Hepatocyte (in vitro differentiated cells): ENCODE measurements at regions not wholly inside any gene's neighbourhood (a gene's known extent, or its start where the extent isn't known, plus 50 kb on each side); places are given as distances from the start of the nearest gene placed in this dataset.

Source experiments
- DNase-seq: peaks from one replicate; pipeline ENCODE4 v3.0.0-alpha.2; 2016; ENCODE audit warnings: low spot score
- H2AFZ ChIP-seq: fragments of 200-600 bp; sonication (generic); 2 replicates; pipeline ENCODE4 v1.6.0; 2016; ENCODE audit warnings: antibody characterized with exemption, mild to moderate bottlenecking
- H3K27ac ChIP-seq: fragments of 200-600 bp; sonication (generic); 2 replicates; pipeline ENCODE4 v1.5.1; 2016; ENCODE audit warnings: mild to moderate bottlenecking
- H3K27me3 ChIP-seq: fragments of 200-600 bp; sonication (generic); 2 replicates; pipeline ENCODE4 v1.6.1; 2016
- H3K36me3 ChIP-seq: fragments of 200-600 bp; sonication (generic); replicated peaks from 2 replicates; pipeline ENCODE4 v1.5.1; 2016; ENCODE audit warnings: low read depth; ENCODE audit not compliant: insufficient read depth
- H3K4me1 ChIP-seq: fragments of 200-600 bp; sonication (generic); 2 replicates; pipeline ENCODE4 v1.5.1; 2016; ENCODE audit warnings: mild to moderate bottlenecking, moderate library complexity; ENCODE audit not compliant: insufficient read depth
- H3K4me2 ChIP-seq: fragments of 200-600 bp; sonication (generic); 2 replicates; pipeline ENCODE4 v1.6.0; 2016
- H3K4me3 ChIP-seq: fragments of 200-600 bp; sonication (generic); 2 replicates; pipeline ENCODE4 v1.5.1; 2016; ENCODE audit warnings: mild to moderate bottlenecking
- H3K79me2 ChIP-seq: fragments of 200-600 bp; sonication (generic); 2 replicates; pipeline ENCODE4 v1.6.0; 2017; ENCODE audit warnings: mild to moderate bottlenecking
- H3K9me2 ChIP-seq: fragments of 200-600 bp; sonication (generic); replicated peaks from 2 replicates; pipeline ENCODE4 v1.6.0; 2017; ENCODE audit warnings: mild to moderate bottlenecking; ENCODE audit not compliant: insufficient read depth
- H3K9me3 ChIP-seq: fragments of 200-600 bp; sonication (generic); 2 replicates; pipeline ENCODE4 v1.5.1; 2016; ENCODE audit warnings: low read depth, mild to moderate bottlenecking
- H4K20me1 ChIP-seq: fragments of 200-600 bp; sonication (generic); 2 replicates; pipeline ENCODE4 v1.6.0; 2016; ENCODE audit warnings: mild to moderate bottlenecking; ENCODE audit not compliant: insufficient read depth, poor library complexity, severe bottlenecking
- EZH2 ChIP-seq: fragments of 200-600 bp; sonication (generic); IDR thresholded peaks from 2 replicates; pipeline ENCODE4 v1.6.1; 2016; ENCODE audit warnings: antibody characterized with exemption, mild to moderate bottlenecking, borderline replicate concordance
- EZH2phosphoT487 ChIP-seq: fragments of 200-600 bp; sonication (generic); IDR thresholded peaks from one replicate; pipeline ENCODE4 v1.6.1; 2018; ENCODE audit warnings: antibody characterized with exemption, mild to moderate bottlenecking, low read depth, moderate library complexity; ENCODE audit not compliant: unreplicated experiment, severe bottlenecking
- WGBS: methylation state at CpG from one replicate; pipeline ENCODE4 v1.1.6; 2016; ENCODE audit warnings: low lambda C conversion rate; ENCODE audit errors: missing lambda C conversion rate; 5-methylcytosine and 5-hydroxymethylcytosine counted together
- TF ChIP-seq, protein P1 (sequence below): fragments of 200-600 bp; sonication (generic); IDR thresholded peaks from 2 replicates; pipeline ENCODE4 v1.5.1; 2016; ENCODE audit warnings: antibody characterized with exemption, mild to moderate bottlenecking; ENCODE audit not compliant: poor library complexity

DNA sequence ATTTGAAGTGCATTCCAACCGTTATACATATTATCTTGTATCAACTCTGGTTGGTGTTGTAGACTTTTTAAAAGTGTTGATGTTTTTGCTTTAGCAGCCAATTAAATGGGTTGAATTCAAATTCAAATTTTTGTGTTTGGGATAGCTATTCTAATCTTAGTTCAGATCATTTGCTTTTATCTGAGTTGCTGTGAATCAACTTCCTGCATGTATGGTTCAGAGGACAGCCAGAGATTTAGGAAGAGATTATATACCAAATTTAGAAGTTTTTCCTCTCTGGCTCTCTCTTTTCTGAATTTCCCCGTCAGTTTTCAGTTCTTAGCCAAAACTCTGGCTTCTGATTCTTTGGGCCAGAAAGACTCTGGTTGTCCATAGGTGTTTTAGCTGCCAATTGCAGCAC is 415.5 kb downstream of the NUF2 start:
- WGBS = 48% methylated on average over 2 of the region's 2 CpGs
- no peak overlapping the region for H2AFZ ChIP-seq
- H3K27me3 ChIP-seq = no peaks in the 10 kb centered on the region
- no peaks in the 10 kb centered on the region for H3K36me3 ChIP-seq
- H3K4me2 ChIP-seq = no peak overlapping the region
- no peaks in the 10 kb centered on the region for H3K9me3 ChIP-seq
- H3K4me1 ChIP-seq = no peaks in the 10 kb centered on the region
- H3K9me2 ChIP-seq = no peaks in the 10 kb centered on the region
- no peaks in the 10 kb centered on the region for H4K20me1 ChIP-seq
- H3K79me2 ChIP-seq = no peaks in the 10 kb centered on the region
- no peak overlapping the region for H3K4me3 ChIP-seq
- DNase-seq = no peak
- TF ChIP-seq EZH2phosphoT487 (no peak), EZH2 (no peak)
- TF ChIP-seq, protein P1, sequence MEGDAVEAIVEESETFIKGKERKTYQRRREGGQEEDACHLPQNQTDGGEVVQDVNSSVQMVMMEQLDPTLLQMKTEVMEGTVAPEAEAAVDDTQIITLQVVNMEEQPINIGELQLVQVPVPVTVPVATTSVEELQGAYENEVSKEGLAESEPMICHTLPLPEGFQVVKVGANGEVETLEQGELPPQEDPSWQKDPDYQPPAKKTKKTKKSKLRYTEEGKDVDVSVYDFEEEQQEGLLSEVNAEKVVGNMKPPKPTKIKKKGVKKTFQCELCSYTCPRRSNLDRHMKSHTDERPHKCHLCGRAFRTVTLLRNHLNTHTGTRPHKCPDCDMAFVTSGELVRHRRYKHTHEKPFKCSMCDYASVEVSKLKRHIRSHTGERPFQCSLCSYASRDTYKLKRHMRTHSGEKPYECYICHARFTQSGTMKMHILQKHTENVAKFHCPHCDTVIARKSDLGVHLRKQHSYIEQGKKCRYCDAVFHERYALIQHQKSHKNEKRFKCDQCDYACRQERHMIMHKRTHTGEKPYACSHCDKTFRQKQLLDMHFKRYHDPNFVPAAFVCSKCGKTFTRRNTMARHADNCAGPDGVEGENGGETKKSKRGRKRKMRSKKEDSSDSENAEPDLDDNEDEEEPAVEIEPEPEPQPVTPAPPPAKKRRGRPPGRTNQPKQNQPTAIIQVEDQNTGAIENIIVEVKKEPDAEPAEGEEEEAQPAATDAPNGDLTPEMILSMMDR = no peak
- no peak overlapping the region for H3K27ac ChIP-seq

DNA sequence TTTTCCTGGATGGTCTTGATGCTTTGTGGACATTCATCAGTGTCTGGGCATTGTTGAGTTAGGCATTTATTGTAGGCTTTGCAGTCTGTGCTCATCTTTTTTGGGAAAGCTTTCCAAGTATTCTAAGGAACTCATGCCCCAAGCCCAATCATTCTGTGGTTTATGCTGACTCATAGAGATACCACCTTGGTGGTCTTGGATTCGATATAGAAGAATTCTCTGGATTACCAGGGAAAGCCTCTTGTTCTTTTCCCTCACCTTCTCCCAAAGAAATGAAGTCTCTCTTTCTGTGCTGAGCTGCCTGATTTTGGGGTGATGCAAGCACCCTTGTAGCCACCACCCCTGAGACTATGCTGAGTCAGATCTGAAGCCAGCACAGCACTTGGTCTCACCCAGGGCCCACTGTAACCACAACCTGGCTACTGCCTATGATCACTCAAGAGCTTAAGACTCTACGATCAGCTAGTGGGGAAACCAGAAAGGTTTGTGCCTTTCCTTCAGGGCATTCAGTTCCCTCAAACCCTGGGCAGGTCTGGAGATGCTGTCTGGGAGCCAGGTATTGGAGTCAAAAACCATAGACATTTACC is 422.6 kb downstream of the NUF2 start:
- H3K27ac ChIP-seq = no peak overlapping the region
- H3K9me2 ChIP-seq = no peaks in the 10 kb centered on the region
- no peak overlapping the region for H2AFZ ChIP-seq
- no peaks in the 10 kb centered on the region for H3K27me3 ChIP-seq
- no peaks in the 10 kb centered on the region for H3K9me3 ChIP-seq
- H3K79me2 ChIP-seq = no peaks in the 10 kb centered on the region
- H4K20me1 ChIP-seq = no peaks in the 10 kb centered on the region
- no peaks in the 10 kb centered on the region for H3K36me3 ChIP-seq
- no peak overlapping the region for H3K4me2 ChIP-seq
- TF ChIP-seq EZH2 (no peak), EZH2phosphoT487 (no peak)
- TF ChIP-seq, protein P1 = no peak
- H3K4me3 ChIP-seq = no peak overlapping the region
- 89% methylated on average over 2 of the region's 2 CpGs for WGBS
- DNase-seq = no peak
- H3K4me1 ChIP-seq = no peaks in the 10 kb centered on the region

- Histone ChIP-seq H3K9me2 (no peaks in the 10 kb centered on the region), H3K9me3 (no peaks in the 10 kb centered on the region), H3K4me1 (no peaks in the 10 kb centered on the region), H2AFZ (no peak overlapping the region), H3K79me2 (no peaks in the 10 kb centered on the region), H3K27ac (no peak overlapping the region), H3K36me3 (no peaks in the 10 kb centered on the region), H3K4me2 (no peak overlapping the region), H3K27me3 (no peaks in the 10 kb centered on the region), H3K4me3 (no peak overlapping the region), H4K20me1 (no peaks in the 10 kb centered on the region)
- TF ChIP-seq EZH2phosphoT487 = no peak
- TF ChIP-seq, protein P1 = no peak
- TF ChIP-seq EZH2 = no peak
- WGBS = 87% methylated on average over 2 of the region's 2 CpGs
- no peak for DNase-seq
Observed at GRCh38 chr1:163745204-163745603, 423.4 kb downstream of the NUF2 start.

- H3K4me1 ChIP-seq = no peaks in the 10 kb centered on the region
- TF ChIP-seq EZH2 = no peak
- no peak for TF ChIP-seq EZH2phosphoT487
- TF ChIP-seq, protein P1 = no peak
- H3K9me2 ChIP-seq = no peaks in the 10 kb centered on the region
- no peaks in the 10 kb centered on the region for H3K79me2 ChIP-seq
- no peak for DNase-seq
- no peak overlapping the region for H3K4me2 ChIP-seq
- no peaks in the 10 kb centered on the region for H4K20me1 ChIP-seq
- H3K36me3 ChIP-seq = no peaks in the 10 kb centered on the region
- no peak overlapping the region for H3K27ac ChIP-seq
- H3K27me3 ChIP-seq = no peaks in the 10 kb centered on the region
- H3K9me3 ChIP-seq = no peaks in the 10 kb centered on the region
- no peak overlapping the region for H2AFZ ChIP-seq
- H3K4me3 ChIP-seq = no peak overlapping the region
Observed at GRCh38 chr1:163747261-163747660, 425.5 kb downstream of the NUF2 start.
